SK-N-SH treated with all-trans-retinoic acid at 6 μM for 48 hours (cell line): ENCODE measurements at regions not wholly inside any gene's neighbourhood (a gene's known extent, or its start where the extent isn't known, plus 50 kb on each side); places are given as distances from the start of the nearest gene placed in this dataset.

Experiments
- ATAC-seq: fragments of 200-7000 bp; cut with Tn5 transposase; 3 replicates; pipeline ENCODE4 v1.9.1; 2020; ENCODE audit warnings: mild to moderate bottlenecking, moderate library complexity
- ARNTL ChIP-seq: fragments of 450-650 bp; formaldehyde crosslinking; IDR thresholded peaks from 2 replicates; pipeline ENCODE4 v1.5.0; 2020; ENCODE audit warnings: low read depth, mild to moderate bottlenecking, moderate library complexity, borderline replicate concordance
- BACH2 ChIP-seq: fragments of 250-450 bp; sonication (Bioruptor Pico); IDR thresholded peaks from 2 replicates; pipeline ENCODE4 v1.9.0; 2021; ENCODE audit warnings: mild to moderate bottlenecking, borderline replicate concordance
- CSDC2 ChIP-seq: fragments of 250-450 bp; sonication (Bioruptor Pico); IDR thresholded peaks from 2 replicates; pipeline ENCODE4 v1.5.0; 2020; ENCODE audit warnings: mild to moderate bottlenecking, moderate library complexity
- ESRRG ChIP-seq: fragments of 250-450 bp; sonication (Bioruptor Pico); IDR thresholded peaks from 2 replicates; pipeline ENCODE4 v1.6.1; 2021; ENCODE audit warnings: mild to moderate bottlenecking
- GLIS3 ChIP-seq: fragments of 250-450 bp; sonication (Bioruptor Pico); IDR thresholded peaks from 2 replicates; pipeline ENCODE4 v1.5.0; 2020; ENCODE audit warnings: mild to moderate bottlenecking, moderate library complexity
- ISL1 ChIP-seq: fragments of 250-450 bp; sonication (Bioruptor Pico); IDR thresholded peaks from 2 replicates; pipeline ENCODE4 v2.1.2; 2022; ENCODE audit warnings: mild to moderate bottlenecking, moderate library complexity
- OSR1 ChIP-seq: fragments of 250-450 bp; sonication (Bioruptor Pico); IDR thresholded peaks from 2 replicates; pipeline ENCODE4 v1.8.0; 2022; ENCODE audit warnings: moderate library complexity, mild to moderate bottlenecking, inconsistent platforms
- PPARA ChIP-seq: fragments of 250-450 bp; sonication (Bioruptor Pico); IDR thresholded peaks from 2 replicates; pipeline ENCODE4 v1.5.0; 2020; ENCODE audit warnings: mild to moderate bottlenecking, borderline replicate concordance
- RARB ChIP-seq: fragments of 250-450 bp; sonication (Bioruptor Pico); IDR thresholded peaks from 2 replicates; pipeline ENCODE4 v1.8.0; 2021; ENCODE audit warnings: mild to moderate bottlenecking, moderate library complexity
- SNAI2 ChIP-seq: fragments of 250-450 bp; sonication (Bioruptor Pico); IDR thresholded peaks from 2 replicates; pipeline ENCODE4 v1.5.0; 2020; ENCODE audit warnings: mild to moderate bottlenecking, moderate library complexity
- TCF4 ChIP-seq: fragments of 250-450 bp; sonication (Bioruptor Pico); IDR thresholded peaks from 2 replicates; pipeline ENCODE4 v1.8.0; 2021; ENCODE audit warnings: mild to moderate bottlenecking, moderate library complexity, borderline replicate concordance
- ZC3H10 ChIP-seq: fragments of 250-450 bp; sonication (Bioruptor Pico); IDR thresholded peaks from 2 replicates; pipeline ENCODE4 v1.5.1; 2021; ENCODE audit warnings: mild to moderate bottlenecking, moderate library complexity
- ZFP3 ChIP-seq: fragments of 250-450 bp; sonication (Bioruptor Pico); IDR thresholded peaks from 2 replicates; pipeline ENCODE4 v1.5.0; 2020; ENCODE audit warnings: mild to moderate bottlenecking, moderate library complexity
- ZFP30 ChIP-seq: fragments of 450-650 bp; formaldehyde crosslinking; IDR thresholded peaks from 2 replicates; pipeline ENCODE4 v1.5.0; 2022; ENCODE audit warnings: mild to moderate bottlenecking, moderate library complexity
- ZNF565 ChIP-seq: fragments of 450-650 bp; formaldehyde crosslinking; conservative IDR thresholded peaks from 2 replicates; pipeline ENCODE4 v1.5.0; 2020; ENCODE audit warnings: low read depth, mild to moderate bottlenecking, moderate library complexity
- ZNF70 ChIP-seq: fragments of 450-650 bp; formaldehyde crosslinking; IDR thresholded peaks from 2 replicates; pipeline ENCODE4 v1.5.0; 2020; ENCODE audit warnings: mild to moderate bottlenecking, moderate library complexity
- ZNF8 ChIP-seq: fragments of 450-650 bp; formaldehyde crosslinking; IDR thresholded peaks from 2 replicates; pipeline ENCODE4 v1.5.0; 2020; ENCODE audit warnings: mild to moderate bottlenecking, moderate library complexity
- TF ChIP-seq, protein P1 (sequence below): fragments of 250-450 bp; sonication (Bioruptor Pico); IDR thresholded peaks from 2 replicates; pipeline ENCODE4 v1.5.1; 2021; ENCODE audit warnings: mild to moderate bottlenecking, moderate library complexity
- TF ChIP-seq, protein P2 (sequence below): fragments of 250-450 bp; sonication (Bioruptor Pico); IDR thresholded peaks from 2 replicates; pipeline ENCODE4 v1.5.0; 2020; ENCODE audit warnings: mild to moderate bottlenecking, moderate library complexity
- TF ChIP-seq, protein P3 (sequence below): fragments of 250-450 bp; sonication (Bioruptor Pico); IDR thresholded peaks from 2 replicates; pipeline ENCODE4 v1.5.1; 2020; ENCODE audit warnings: low read depth, mild to moderate bottlenecking, moderate library complexity
- TF ChIP-seq, protein P4 (sequence below): fragments of 250-450 bp; sonication (Bioruptor Pico); IDR thresholded peaks from 2 replicates; pipeline ENCODE4 v1.8.0; 2020; ENCODE audit warnings: mild to moderate bottlenecking, moderate library complexity, borderline replicate concordance
- TF ChIP-seq, protein P5 (sequence below): fragments of 250-450 bp; sonication (Bioruptor Pico); IDR thresholded peaks from 2 replicates; pipeline ENCODE4 v1.8.0; 2021; ENCODE audit warnings: low read depth, mild to moderate bottlenecking, moderate library complexity, borderline replicate concordance

DNA sequence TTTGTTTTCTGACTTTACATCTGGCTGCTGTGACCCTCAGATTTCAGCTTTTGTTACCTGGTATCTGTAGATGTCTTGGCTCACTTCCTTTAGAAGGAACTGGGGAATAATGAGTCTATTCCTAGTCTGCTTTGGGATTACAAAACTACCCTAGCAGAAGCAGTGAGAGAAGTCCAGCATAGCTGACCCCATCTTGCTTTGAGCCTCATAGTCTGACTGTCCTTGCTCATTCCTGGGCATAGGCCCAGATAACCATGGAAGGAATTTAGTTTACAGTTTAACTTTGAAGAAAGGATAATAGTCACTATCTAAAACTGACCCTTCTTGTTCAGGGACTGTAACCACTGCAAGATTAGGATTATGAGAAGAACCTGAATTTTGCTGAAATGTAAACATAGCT, 163.0 kb upstream of the HNMT start (continued):
- TF ChIP-seq ARNTL (CRISPR knock-in tag) (no peak), CSDC2 (CRISPR knock-in tag) (no peak)

DNA sequence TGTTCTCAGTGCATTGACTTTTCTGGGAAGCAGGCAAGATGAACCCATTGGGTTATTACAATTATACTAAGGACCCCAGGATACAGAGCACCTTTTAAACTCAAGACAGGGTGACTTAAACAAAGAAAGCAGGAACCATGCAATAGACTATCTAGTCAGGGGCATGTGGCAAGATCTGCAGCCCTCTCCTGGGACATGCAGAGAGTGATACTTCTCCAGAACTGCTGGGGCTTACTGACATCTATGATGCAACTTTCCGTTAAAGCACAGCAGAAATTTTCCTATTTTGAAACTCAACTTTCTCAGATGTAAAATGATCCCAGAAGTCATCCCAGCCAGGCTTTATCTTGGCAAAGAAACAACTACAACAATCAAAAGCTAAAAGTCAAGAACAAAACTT, 162.2 kb upstream of the HNMT start:
- TF ChIP-seq CSDC2 (CRISPR knock-in tag) = no peak
- no peak for TF ChIP-seq OSR1 (CRISPR knock-in tag)
- TF ChIP-seq ARNTL (CRISPR knock-in tag) = no peak
- TF ChIP-seq ISL1 = no peak
- TF ChIP-seq ZNF565 = no peak
- TF ChIP-seq ZFP3 (CRISPR knock-in tag) = no peak
- TF ChIP-seq, protein P1, sequence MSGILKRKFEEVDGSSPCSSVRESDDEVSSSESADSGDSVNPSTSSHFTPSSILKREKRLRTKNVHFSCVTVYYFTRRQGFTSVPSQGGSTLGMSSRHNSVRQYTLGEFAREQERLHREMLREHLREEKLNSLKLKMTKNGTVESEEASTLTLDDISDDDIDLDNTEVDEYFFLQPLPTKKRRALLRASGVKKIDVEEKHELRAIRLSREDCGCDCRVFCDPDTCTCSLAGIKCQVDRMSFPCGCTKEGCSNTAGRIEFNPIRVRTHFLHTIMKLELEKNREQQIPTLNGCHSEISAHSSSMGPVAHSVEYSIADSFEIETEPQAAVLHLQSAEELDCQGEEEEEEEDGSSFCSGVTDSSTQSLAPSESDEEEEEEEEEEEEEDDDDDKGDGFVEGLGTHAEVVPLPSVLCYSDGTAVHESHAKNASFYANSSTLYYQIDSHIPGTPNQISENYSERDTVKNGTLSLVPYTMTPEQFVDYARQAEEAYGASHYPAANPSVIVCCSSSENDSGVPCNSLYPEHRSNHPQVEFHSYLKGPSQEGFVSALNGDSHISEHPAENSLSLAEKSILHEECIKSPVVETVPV (CRISPR knock-in tag) = no peak
- TF ChIP-seq ZNF70 (CRISPR knock-in tag) = no peak
- TF ChIP-seq PPARA = no peak
- no peak for TF ChIP-seq SNAI2 (CRISPR knock-in tag)
- TF ChIP-seq, protein P2, sequence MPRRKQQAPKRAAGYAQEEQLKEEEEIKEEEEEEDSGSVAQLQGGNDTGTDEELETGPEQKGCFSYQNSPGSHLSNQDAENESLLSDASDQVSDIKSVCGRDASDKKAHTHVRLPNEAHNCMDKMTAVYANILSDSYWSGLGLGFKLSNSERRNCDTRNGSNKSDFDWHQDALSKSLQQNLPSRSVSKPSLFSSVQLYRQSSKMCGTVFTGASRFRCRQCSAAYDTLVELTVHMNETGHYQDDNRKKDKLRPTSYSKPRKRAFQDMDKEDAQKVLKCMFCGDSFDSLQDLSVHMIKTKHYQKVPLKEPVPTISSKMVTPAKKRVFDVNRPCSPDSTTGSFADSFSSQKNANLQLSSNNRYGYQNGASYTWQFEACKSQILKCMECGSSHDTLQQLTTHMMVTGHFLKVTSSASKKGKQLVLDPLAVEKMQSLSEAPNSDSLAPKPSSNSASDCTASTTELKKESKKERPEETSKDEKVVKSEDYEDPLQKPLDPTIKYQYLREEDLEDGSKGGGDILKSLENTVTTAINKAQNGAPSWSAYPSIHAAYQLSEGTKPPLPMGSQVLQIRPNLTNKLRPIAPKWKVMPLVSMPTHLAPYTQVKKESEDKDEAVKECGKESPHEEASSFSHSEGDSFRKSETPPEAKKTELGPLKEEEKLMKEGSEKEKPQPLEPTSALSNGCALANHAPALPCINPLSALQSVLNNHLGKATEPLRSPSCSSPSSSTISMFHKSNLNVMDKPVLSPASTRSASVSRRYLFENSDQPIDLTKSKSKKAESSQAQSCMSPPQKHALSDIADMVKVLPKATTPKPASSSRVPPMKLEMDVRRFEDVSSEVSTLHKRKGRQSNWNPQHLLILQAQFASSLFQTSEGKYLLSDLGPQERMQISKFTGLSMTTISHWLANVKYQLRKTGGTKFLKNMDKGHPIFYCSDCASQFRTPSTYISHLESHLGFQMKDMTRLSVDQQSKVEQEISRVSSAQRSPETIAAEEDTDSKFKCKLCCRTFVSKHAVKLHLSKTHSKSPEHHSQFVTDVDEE (CRISPR knock-in tag) = no peak
- no peak for TF ChIP-seq BACH2 (CRISPR knock-in tag)
- TF ChIP-seq ZC3H10 (CRISPR knock-in tag) = no peak
- TF ChIP-seq, protein P3, sequence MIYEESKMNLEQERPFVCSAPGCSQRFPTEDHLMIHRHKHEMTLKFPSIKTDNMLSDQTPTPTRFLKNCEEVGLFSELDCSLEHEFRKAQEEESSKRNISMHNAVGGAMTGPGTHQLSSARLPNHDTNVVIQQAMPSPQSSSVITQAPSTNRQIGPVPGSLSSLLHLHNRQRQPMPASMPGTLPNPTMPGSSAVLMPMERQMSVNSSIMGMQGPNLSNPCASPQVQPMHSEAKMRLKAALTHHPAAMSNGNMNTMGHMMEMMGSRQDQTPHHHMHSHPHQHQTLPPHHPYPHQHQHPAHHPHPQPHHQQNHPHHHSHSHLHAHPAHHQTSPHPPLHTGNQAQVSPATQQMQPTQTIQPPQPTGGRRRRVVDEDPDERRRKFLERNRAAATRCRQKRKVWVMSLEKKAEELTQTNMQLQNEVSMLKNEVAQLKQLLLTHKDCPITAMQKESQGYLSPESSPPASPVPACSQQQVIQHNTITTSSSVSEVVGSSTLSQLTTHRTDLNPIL (CRISPR knock-in tag) = no peak
- TF ChIP-seq ZNF8 = no peak
- no peak for TF ChIP-seq ESRRG (CRISPR knock-in tag)
- TF ChIP-seq GLIS3 (CRISPR knock-in tag) = no peak
- TF ChIP-seq RARB (CRISPR knock-in tag) = no peak
- TF ChIP-seq, protein P4, sequence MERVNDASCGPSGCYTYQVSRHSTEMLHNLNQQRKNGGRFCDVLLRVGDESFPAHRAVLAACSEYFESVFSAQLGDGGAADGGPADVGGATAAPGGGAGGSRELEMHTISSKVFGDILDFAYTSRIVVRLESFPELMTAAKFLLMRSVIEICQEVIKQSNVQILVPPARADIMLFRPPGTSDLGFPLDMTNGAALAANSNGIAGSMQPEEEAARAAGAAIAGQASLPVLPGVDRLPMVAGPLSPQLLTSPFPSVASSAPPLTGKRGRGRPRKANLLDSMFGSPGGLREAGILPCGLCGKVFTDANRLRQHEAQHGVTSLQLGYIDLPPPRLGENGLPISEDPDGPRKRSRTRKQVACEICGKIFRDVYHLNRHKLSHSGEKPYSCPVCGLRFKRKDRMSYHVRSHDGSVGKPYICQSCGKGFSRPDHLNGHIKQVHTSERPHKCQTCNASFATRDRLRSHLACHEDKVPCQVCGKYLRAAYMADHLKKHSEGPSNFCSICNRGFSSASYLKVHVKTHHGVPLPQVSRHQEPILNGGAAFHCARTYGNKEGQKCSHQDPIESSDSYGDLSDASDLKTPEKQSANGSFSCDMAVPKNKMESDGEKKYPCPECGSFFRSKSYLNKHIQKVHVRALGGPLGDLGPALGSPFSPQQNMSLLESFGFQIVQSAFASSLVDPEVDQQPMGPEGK = no peak
- TF ChIP-seq, protein P5, sequence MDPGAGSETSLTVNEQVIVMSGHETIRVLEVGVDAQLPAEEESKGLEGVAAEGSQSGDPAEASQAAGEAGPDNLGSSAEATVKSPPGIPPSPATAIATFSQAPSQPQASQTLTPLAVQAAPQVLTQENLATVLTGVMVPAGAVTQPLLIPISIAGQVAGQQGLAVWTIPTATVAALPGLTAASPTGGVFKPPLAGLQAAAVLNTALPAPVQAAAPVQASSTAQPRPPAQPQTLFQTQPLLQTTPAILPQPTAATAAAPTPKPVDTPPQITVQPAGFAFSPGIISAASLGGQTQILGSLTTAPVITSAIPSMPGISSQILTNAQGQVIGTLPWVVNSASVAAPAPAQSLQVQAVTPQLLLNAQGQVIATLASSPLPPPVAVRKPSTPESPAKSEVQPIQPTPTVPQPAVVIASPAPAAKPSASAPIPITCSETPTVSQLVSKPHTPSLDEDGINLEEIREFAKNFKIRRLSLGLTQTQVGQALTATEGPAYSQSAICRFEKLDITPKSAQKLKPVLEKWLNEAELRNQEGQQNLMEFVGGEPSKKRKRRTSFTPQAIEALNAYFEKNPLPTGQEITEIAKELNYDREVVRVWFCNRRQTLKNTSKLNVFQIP = no peak
- TF ChIP-seq, all 23 proteins: peak for 0
- ATAC-seq = no peak

DNA sequence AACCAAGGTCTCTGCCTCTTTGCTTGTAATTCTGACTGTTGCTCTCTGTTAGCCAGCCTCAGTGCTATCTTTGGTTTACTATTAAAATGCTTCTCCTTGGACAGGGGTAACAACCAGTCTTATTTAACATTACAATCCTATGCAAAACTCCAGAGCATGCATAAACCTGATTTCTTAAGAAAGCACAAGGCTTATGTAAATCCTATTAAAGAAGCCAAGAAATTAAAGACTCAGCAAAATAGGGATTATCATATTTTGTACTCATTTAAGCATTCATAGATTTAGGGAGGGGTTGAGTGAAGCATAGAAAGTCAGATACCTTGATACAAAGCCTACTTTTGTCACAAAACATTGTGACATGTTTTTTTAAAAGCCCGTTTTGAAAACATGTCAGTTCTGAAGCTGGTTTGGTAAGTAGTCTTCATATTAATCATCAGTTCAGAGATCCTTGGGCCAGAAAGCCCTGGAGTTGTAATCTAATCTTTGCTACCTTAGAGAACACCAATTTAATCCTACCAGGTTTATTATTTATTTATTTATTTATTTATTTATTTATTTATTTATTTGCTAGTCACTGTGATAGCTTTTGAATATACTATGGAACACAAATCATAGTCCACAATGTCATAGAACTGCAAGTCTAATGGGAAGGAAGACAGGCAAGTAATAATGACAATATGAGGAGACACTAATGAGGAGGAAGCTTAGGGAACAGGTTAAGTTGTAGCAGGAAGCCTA, 158.0 kb upstream of the HNMT start:
- ATAC-seq = no peak
- TF ChIP-seq ESRRG (CRISPR knock-in tag) (no peak), RARB (CRISPR knock-in tag) (no peak), ISL1 (no peak), PPARA (no peak), SNAI2 (CRISPR knock-in tag) (no peak), CSDC2 (CRISPR knock-in tag) (no peak), ZFP3 (CRISPR knock-in tag) (no peak), ZNF70 (CRISPR knock-in tag) (no peak), ZFP30 (CRISPR knock-in tag) (no peak), TCF4 (CRISPR knock-in tag) (no peak), ZNF8 (no peak), ZC3H10 (CRISPR knock-in tag) (no peak), GLIS3 (CRISPR knock-in tag) (no peak), BACH2 (CRISPR knock-in tag) (no peak)
- TF ChIP-seq, protein P5 = no peak
- TF ChIP-seq, protein P3 (CRISPR knock-in tag) = no peak
- TF ChIP-seq, protein P4 = no peak
